WI38 (cell line): ENCODE measurements at regions not wholly inside any gene's neighbourhood (a gene's known extent, or its start where the extent isn't known, plus 50 kb on each side); places are given as distances from the start of the nearest gene placed in this dataset.

Source experiments
- H3K4me3 ChIP-seq: 2 replicates; pipeline ENCODE4 v1.5.1; 2011; ENCODE audit warnings: low read depth, mild to moderate bottlenecking, control low read depth, low read length
- CTCF ChIP-seq: IDR thresholded peaks from 2 replicates; pipeline ENCODE4 v1.5.1; 2012; ENCODE audit warnings: low read depth, mild to moderate bottlenecking, control low read depth, low read length

DNA sequence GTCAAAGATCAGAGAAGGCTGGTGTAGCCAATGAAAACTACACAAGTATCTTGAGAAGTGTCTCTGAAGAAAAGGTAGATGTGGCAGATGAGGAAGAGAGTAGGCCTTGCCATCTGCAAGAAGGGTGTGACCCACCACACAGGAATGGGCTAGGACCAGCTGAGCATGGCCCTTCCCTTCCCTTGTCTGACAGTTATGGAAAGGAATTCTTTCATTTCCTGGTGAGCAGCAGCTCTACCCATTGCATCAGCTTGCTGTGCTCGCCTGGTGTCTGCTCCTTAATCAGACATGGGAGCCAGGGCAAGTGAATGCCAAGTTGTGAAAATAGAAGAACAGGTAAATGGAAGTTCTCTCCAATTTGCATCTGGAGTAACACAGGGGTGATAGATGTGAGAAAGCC, 145.2 kb upstream of the KRR1 start:
- TF ChIP-seq CTCF: no peak
- no peak overlapping the region for H3K4me3 ChIP-seq

GRCh38 chr12:75656210-75656609, 144.8 kb upstream of the KRR1 start:
- no peak for TF ChIP-seq CTCF
- H3K4me3 ChIP-seq: no peak overlapping the region

- H3K4me3 ChIP-seq: no peak overlapping the region
- no peak for TF ChIP-seq CTCF
Observed at GRCh38 chr12:75655315-75655806, 144.0 kb upstream of the KRR1 start.

GRCh38 chr12:75651342-75651695, 139.9 kb upstream of the KRR1 start:
- TF ChIP-seq CTCF: no peak

DNA sequence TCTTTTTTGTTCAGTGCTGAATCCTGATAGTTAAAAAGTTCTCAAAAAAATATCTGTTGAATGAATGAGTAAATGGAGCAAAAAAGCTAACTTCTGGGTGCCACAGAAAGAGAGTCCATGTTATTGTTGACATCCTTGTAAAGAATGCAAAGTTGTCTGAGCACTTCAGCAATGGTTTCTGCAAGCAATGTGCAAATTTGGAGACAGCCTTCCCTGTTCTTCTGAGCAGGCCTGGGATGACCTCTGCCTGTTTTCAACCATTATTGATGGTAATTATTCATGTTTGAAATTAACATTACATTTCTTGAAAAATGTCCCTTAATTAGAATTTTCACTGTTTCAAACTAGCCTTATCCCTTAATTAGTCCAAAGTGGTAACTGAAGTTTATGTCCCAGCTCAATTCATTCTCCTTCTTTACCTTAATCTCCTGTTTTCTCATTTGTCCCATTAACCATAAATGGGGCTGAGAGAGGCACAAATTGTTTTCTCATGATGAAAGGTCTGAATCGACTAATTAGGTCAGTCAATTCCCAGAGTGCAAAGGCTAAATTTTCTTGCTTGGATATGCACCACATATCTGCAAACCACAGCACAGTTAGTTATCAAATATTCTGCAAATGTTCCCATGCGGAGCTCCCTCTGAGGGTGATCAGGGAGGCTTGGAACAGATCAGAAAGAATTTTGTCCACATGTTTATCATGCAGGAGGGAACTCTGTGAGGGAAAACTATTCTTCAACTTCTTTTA, 139.4 kb upstream of the KRR1 start:
- no peak for TF ChIP-seq CTCF
- H3K4me3 ChIP-seq: no peak overlapping the region

More at GRCh38 chr12:75651342-75651695, 139.9 kb upstream of the KRR1 start:
- no peak overlapping the region for H3K4me3 ChIP-seq

DNA sequence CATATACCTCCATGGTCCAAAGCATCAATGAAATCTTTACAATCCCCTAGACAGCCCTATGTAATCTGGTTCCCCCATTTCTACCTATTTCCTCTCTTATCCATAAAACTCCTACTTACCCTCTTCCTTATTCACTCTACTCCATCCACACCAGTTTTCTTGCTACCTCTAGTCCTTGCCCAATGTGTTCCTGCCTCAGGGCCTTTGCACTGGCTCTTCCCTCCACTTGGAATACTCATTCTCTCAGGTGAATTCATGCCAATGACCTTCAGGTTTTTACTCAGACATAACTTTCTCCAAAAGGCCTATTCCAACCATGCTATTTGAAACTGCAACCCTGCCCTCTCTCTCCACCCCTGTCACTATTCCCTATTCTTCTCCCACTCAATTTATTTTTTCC, 138.7 kb upstream of the KRR1 start:
- no peak for TF ChIP-seq CTCF
- H3K4me3 ChIP-seq: no peak overlapping the region

GRCh38 chr12:75648856-75649255, 137.4 kb upstream of the KRR1 start:
- TF ChIP-seq CTCF: no peak
- H3K4me3 ChIP-seq: no peak overlapping the region
